ENCODE measurements at regions not wholly inside any gene's neighbourhood (a gene's known extent, or its start where the extent isn't known, plus 50 kb on each side); places are given as distances from the start of the nearest gene placed in this dataset.

DNA sequence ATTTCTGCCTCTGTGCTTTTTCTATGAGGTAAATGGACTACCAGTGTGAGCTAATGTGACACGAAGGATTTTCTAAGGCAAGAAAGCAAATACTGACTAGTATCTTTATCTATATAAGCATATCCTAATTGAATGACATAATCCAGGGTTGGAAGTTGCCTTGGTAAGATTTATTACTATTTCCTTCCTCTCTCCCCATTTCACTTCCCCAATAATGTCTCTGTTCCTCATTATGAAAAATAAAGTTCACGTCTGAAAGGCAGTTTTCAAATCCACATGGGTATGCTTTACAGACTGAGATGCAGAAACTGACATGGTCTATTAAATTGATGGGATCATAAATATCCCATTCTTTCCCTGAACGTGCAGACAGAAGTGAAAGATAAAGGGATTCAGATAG lies 86.0 kb downstream of the DTWD1 start:
- no peaks in the 10 kb centered on the region for H3K4me1 ChIP-seq (ENCODE audit: control insufficient read depth in 1 of 2, insufficient read depth in 2 of 2, low read length in 2 of 2)
- H3K36me3 ChIP-seq (ENCODE audit: control insufficient read depth in 1 of 2, insufficient read depth in 2 of 2, low read length in 1 of 2): no peaks in the 10 kb centered on the region
- WGBS, 2 donors: 17 to 23% methylated on average over 3 of the region's 3 CpGs
- peaks cover 4% of the 10 kb centered on the region for H3K9me3 ChIP-seq (ENCODE audit: control insufficient read depth, low read length)
- ATAC-seq (ENCODE audit: low FRiP score): no peak
- H3K27ac ChIP-seq (ENCODE audit: low read depth in 1 of 2, low read length in 2 of 2): no peak overlapping the region
- intact Hi-C loops (cut with DNase I): no loop called here
- no peak overlapping the region for H3K4me3 ChIP-seq (ENCODE audit: low read length in 2 of 2)
- no peaks in the 10 kb centered on the region for H3K27me3 ChIP-seq (ENCODE audit: control insufficient read depth in 1 of 2, insufficient read depth in 2 of 2, low read length in 1 of 2)
- DNase-seq: no peak

DNA sequence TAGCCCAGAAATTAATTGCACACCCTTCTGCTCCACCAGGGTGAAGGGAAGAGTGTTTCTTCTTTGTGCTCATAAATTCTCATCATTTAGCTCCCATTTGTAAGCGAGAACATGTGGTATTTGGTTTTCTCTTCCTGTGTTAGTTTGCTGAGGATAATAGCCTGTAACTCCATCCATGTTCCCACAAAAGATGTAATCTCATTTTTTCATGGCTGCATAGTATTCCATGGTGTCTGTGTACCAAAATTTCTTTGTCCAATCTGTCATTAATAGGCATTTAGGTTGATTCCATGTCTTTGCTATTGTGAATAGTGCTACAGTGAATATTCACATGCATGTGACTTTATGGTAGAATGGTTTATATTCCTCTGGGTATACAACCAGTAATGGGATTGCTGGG lies 86.8 kb downstream of the DTWD1 start:
- Histone ChIP-seq H3K27me3 (ENCODE audit: control insufficient read depth in 1 of 2, insufficient read depth in 2 of 2, low read length in 1 of 2) (no peaks in the 10 kb centered on the region), H3K36me3 (ENCODE audit: control insufficient read depth in 1 of 2, insufficient read depth in 2 of 2, low read length in 1 of 2) (no peaks in the 10 kb centered on the region), H3K27ac (ENCODE audit: low read depth in 1 of 2, low read length in 2 of 2) (no peak overlapping the region), H3K4me1 (ENCODE audit: control insufficient read depth in 1 of 2, insufficient read depth in 2 of 2, low read length in 2 of 2) (no peaks in the 10 kb centered on the region), H3K9me3 (ENCODE audit: control insufficient read depth, low read length) (peaks cover 4% of the 10 kb centered on the region), H3K4me3 (ENCODE audit: low read length in 2 of 2) (no peak overlapping the region)
- DNase-seq (no peak), ATAC-seq (ENCODE audit: low FRiP score) (no peak)
- 83 to 86% methylated on average over 1 of the region's 1 CpG for WGBS, 2 donors
- intact Hi-C loops (cut with DNase I): no loop called here

DNA sequence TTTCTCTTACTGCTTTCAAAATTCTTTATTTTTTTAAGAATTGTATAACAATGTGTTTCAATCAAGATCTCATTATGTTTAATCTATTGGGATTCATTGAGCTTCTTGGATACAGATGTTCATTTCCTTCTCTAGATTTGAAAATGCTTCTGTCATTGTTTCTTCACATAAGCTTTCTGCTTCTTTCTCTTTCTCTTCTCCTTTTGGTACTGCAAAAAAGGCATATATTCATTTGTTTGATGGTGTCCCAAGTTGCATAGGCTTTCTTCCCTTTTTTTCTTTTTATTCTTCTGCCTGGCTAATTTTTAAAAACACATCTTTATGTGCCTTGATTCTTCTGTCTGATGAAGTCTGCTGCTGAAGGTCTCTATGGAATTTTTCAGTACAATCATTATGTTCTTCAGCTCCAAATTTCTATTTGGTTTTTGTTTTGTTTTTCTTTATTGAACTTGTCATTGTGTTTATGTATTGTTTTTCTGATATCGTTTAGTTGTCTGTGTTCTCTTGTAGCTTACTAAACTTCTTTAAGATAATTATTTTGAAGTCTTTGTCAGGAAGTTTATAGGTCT lies 88.9 kb downstream of the DTWD1 start:
- no peaks in the 10 kb centered on the region for H3K27me3 ChIP-seq (ENCODE audit: control insufficient read depth in 1 of 2, insufficient read depth in 2 of 2, low read length in 1 of 2)
- ATAC-seq (ENCODE audit: low FRiP score) (no peak), DNase-seq (no peak)
- no peaks in the 10 kb centered on the region for H3K36me3 ChIP-seq (ENCODE audit: control insufficient read depth in 1 of 2, insufficient read depth in 2 of 2, low read length in 1 of 2)
- H3K9me3 ChIP-seq (ENCODE audit: control insufficient read depth, low read length): peaks cover 4% of the 10 kb centered on the region
- H3K4me3 ChIP-seq (ENCODE audit: low read length in 2 of 2): no peak overlapping the region
- intact Hi-C loops (cut with DNase I): no loop called here
- no peak overlapping the region for H3K27ac ChIP-seq (ENCODE audit: low read depth in 1 of 2, low read length in 2 of 2)
- 94% methylated on average over 1 of the region's 1 CpG for WGBS, 2 donors
- no peaks in the 10 kb centered on the region for H3K4me1 ChIP-seq (ENCODE audit: control insufficient read depth in 1 of 2, insufficient read depth in 2 of 2, low read length in 2 of 2)

DNA sequence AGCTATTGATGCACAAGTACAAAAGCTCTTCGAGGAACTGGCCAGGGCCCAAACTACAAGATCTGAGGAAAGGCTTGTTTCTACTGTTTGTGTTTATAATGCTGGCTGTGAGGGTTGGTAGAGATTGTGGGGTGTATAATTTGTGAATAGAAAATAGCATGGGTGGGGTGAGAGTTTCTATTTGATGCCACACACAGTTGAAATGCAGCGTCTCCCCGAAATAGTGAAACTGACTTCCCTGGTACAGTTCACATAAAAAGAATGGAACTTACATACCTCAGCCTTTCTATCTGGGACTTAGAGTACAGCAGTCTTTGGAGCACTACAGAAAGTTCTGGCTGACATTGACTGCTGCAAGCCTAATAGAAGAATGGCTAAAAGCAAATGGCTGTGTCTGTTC lies 91.3 kb downstream of the DTWD1 start:
- DNase-seq (no peak), ATAC-seq (ENCODE audit: low FRiP score) (no peak)
- intact Hi-C loops (cut with DNase I): no loop called here
- Histone ChIP-seq H3K36me3 (ENCODE audit: control insufficient read depth in 1 of 2, insufficient read depth in 2 of 2, low read length in 1 of 2) (no peaks in the 10 kb centered on the region), H3K9me3 (ENCODE audit: control insufficient read depth, low read length) (peaks cover 4% of the 10 kb centered on the region), H3K4me1 (ENCODE audit: control insufficient read depth in 1 of 2, insufficient read depth in 2 of 2, low read length in 2 of 2) (no peaks in the 10 kb centered on the region), H3K4me3 (ENCODE audit: low read length in 2 of 2) (no peak overlapping the region), H3K27ac (ENCODE audit: low read depth in 1 of 2, low read length in 2 of 2) (no peak overlapping the region), H3K27me3 (ENCODE audit: control insufficient read depth in 1 of 2, insufficient read depth in 2 of 2, low read length in 1 of 2) (no peaks in the 10 kb centered on the region)
- WGBS, 2 donors: 86 to 89% methylated on average over 3 of the region's 3 CpGs

DNA sequence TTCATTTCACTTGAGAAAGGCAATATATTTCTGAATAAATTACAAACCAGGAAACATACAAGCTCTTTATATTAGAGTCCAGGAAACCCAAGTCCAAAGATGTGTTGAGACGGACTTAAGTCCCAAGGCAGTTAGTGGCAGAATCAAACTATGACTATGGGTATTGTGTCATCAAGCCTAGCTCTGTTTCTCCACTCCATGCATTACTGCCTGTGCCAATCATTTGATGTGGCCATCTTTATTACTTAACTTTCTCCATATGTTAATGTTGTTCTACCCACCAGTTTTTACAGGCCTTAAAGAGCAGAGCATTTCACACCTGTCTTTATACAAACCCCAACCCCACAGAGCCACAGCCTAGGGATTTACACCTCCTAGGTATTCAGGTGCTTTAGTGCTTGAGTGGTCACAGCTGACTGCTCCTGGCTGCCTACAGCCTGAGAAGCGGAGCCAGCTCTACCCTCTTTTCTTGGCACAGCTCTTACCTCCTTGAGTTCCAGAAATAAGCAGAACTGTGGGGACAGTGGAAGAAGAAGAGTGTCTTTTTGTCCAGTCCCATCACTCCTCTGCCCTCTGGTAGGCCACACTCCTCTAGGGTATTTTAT lies 92.1 kb downstream of the DTWD1 start:
- DNase-seq (no peak), ATAC-seq (ENCODE audit: low FRiP score) (no peak)
- Histone ChIP-seq H3K4me1 (ENCODE audit: control insufficient read depth in 1 of 2, insufficient read depth in 2 of 2, low read length in 2 of 2) (no peaks in the 10 kb centered on the region), H3K27me3 (ENCODE audit: control insufficient read depth in 1 of 2, insufficient read depth in 2 of 2, low read length in 1 of 2) (no peaks in the 10 kb centered on the region), H3K36me3 (ENCODE audit: control insufficient read depth in 1 of 2, insufficient read depth in 2 of 2, low read length in 1 of 2) (no peaks in the 10 kb centered on the region), H3K4me3 (ENCODE audit: low read length in 2 of 2) (no peak overlapping the region), H3K27ac (ENCODE audit: low read depth in 1 of 2, low read length in 2 of 2) (no peak overlapping the region), H3K9me3 (ENCODE audit: control insufficient read depth, low read length) (peaks cover 4% of the 10 kb centered on the region)
- intact Hi-C loops (cut with DNase I): no loop called here
- WGBS, 2 donors: 98% methylated on average over 2 of the region's 2 CpGs

DNA sequence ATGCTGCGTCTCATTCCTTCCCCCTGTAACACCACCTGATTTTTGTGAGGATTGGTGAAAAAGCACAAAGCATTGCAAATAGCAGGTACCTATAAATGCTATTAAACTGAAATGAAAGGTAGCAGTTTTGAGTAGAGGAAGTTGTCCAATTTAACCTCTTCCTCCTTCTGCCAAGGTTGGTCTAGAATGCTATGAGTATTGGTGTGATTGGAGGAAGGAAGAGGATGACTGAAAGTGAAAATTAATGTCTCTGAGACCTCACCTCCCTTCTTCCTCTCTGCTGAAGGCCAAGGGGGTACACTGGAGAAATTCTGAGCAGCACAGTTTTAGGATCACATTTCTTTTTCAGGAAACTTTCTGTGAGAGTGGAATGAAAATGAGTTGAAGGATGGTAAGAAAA lies 94.4 kb downstream of the DTWD1 start:
- Histone ChIP-seq H3K4me3 (ENCODE audit: low read length in 2 of 2) (no peak overlapping the region), H3K36me3 (ENCODE audit: control insufficient read depth in 1 of 2, insufficient read depth in 2 of 2, low read length in 1 of 2) (no peaks in the 10 kb centered on the region), H3K27ac (ENCODE audit: low read depth in 1 of 2, low read length in 2 of 2) (no peak overlapping the region), H3K9me3 (ENCODE audit: control insufficient read depth, low read length) (peaks cover 4% of the 10 kb centered on the region), H3K27me3 (ENCODE audit: control insufficient read depth in 1 of 2, insufficient read depth in 2 of 2, low read length in 1 of 2) (no peaks in the 10 kb centered on the region), H3K4me1 (ENCODE audit: control insufficient read depth in 1 of 2, insufficient read depth in 2 of 2, low read length in 2 of 2) (no peaks in the 10 kb centered on the region)
- DNase-seq: no peak
- 94 to 97% methylated on average over 1 of the region's 1 CpG for WGBS, 2 donors
- no peak for ATAC-seq (ENCODE audit: low FRiP score)
- intact Hi-C loops (cut with DNase I): no loop called here

DNA sequence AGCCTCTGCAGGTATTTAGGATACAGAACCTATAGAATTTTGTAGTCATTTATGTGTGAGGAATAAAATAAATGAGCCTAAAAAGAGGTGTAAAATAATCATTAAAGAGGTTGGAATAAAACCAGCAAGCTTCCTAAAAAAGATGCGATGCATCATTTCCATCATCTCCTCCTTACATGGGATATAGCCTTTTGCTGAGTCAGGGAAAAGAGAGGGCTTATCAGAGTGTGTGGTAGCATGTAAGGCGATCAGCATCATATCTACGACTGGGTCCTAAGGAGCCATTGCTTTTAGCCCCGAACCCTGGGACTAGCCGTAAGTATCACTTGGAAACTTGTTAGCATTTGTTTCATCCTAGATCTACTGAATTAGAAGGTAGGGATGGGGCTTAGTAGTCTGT lies 94.9 kb downstream of the DTWD1 start:
- intact Hi-C loops (cut with DNase I): no loop called here
- 87 to 96% methylated on average over 5 of the region's 5 CpGs for WGBS, 2 donors
- peaks cover 2% of the 10 kb centered on the region for H3K9me3 ChIP-seq (ENCODE audit: control insufficient read depth, low read length)
- no peak overlapping the region for H3K4me3 ChIP-seq (ENCODE audit: low read length in 2 of 2)
- DNase-seq (no peak), ATAC-seq (ENCODE audit: low FRiP score) (no peak)
- no peaks in the 10 kb centered on the region for H3K27me3 ChIP-seq (ENCODE audit: control insufficient read depth in 1 of 2, insufficient read depth in 2 of 2, low read length in 1 of 2)
- H3K36me3 ChIP-seq (ENCODE audit: control insufficient read depth in 1 of 2, insufficient read depth in 2 of 2, low read length in 1 of 2): no peaks in the 10 kb centered on the region
- no peak overlapping the region for H3K27ac ChIP-seq (ENCODE audit: low read depth in 1 of 2, low read length in 2 of 2)
- H3K4me1 ChIP-seq (ENCODE audit: control insufficient read depth in 1 of 2, insufficient read depth in 2 of 2, low read length in 2 of 2): no peaks in the 10 kb centered on the region

DNA sequence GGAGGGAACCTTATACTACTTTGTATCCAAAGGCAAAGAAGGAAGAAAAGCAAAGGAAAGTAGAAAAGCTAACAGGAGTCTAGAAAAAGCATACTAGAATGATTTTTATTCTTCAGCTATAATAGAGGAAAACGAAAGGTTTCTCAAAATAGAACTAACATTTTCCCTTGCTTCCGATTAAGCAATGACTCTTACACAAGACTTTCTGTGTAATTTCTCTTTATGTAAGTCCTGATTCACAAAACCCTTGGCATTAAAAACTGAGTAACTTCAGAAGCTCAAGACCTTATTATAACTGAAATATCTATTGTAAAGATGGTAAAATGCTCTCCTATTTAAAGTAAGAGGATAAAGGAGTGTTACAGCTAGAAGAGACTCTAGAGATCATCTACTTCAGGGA lies 97.4 kb downstream of the DTWD1 start:
- DNase-seq (no peak), ATAC-seq (ENCODE audit: low FRiP score) (peak; percentile 76)
- no peaks in the 10 kb centered on the region for H3K9me3 ChIP-seq (ENCODE audit: control insufficient read depth, low read length)
- intact Hi-C loops (cut with DNase I): no loop called here
- WGBS, 2 donors: 0 to 3% methylated on average over 2 of the region's 2 CpGs
- no peak overlapping the region for H3K4me3 ChIP-seq (ENCODE audit: low read length in 2 of 2)
- no peaks in the 10 kb centered on the region for H3K4me1 ChIP-seq (ENCODE audit: control insufficient read depth in 1 of 2, insufficient read depth in 2 of 2, low read length in 2 of 2)
- no peaks in the 10 kb centered on the region for H3K36me3 ChIP-seq (ENCODE audit: control insufficient read depth in 1 of 2, insufficient read depth in 2 of 2, low read length in 1 of 2)
- no peaks in the 10 kb centered on the region for H3K27me3 ChIP-seq (ENCODE audit: control insufficient read depth in 1 of 2, insufficient read depth in 2 of 2, low read length in 1 of 2)
- peak overlapping the region in 1 of 2 donors; percentile 43 for H3K27ac ChIP-seq (ENCODE audit: low read depth in 1 of 2, low read length in 2 of 2)

DNA sequence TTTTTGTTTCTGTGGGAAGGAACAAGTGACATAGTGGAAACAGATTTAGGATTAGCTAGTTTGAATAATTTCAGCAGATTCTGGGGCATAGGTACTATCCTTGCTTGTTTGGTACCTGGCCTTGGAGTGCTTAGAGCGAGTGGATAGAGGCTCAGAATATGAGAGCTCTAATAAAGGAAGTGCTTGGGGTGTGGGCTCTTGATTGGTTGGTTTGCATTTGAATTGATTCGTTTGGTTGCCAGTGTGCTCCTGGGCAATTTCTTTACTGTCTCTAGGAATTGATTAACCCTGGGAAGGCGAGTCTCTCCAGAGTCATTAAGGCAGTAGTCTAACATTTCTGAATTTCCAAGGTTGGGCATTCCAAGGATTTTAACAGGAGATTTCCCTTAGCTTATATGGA lies 98.0 kb downstream of the DTWD1 start:
- intact Hi-C loops (cut with DNase I): no loop called here
- Histone ChIP-seq H3K4me3 (ENCODE audit: low read length in 2 of 2) (no peak overlapping the region), H3K4me1 (ENCODE audit: control insufficient read depth in 1 of 2, insufficient read depth in 2 of 2, low read length in 2 of 2) (no peaks in the 10 kb centered on the region), H3K36me3 (ENCODE audit: control insufficient read depth in 1 of 2, insufficient read depth in 2 of 2, low read length in 1 of 2) (no peaks in the 10 kb centered on the region), H3K27ac (ENCODE audit: low read depth in 1 of 2, low read length in 2 of 2) (peak overlapping the region; percentile 30 to 37), H3K27me3 (ENCODE audit: control insufficient read depth in 1 of 2, insufficient read depth in 2 of 2, low read length in 1 of 2) (no peaks in the 10 kb centered on the region), H3K9me3 (ENCODE audit: control insufficient read depth, low read length) (no peaks in the 10 kb centered on the region)
- ATAC-seq (ENCODE audit: low FRiP score): no peak
- WGBS, 2 donors: 83 to 89% methylated on average over 3 of the region's 3 CpGs
- no peak for DNase-seq

Data from aorta (tissue), 5 donors.